Cerebellar nuclear complex (tissue), 1 donor: ENCODE measurements at regions not wholly inside any gene's neighbourhood (a gene's known extent, or its start where the extent isn't known, plus 50 kb on each side); places are given as distances from the start of the nearest gene placed in this dataset.

Experiments used
- DNase-seq, 2 experiments: peaks; one replicate each; lab custom pipeline; 2025; lab: John Stamatoyannopoulos, UW

DNA sequence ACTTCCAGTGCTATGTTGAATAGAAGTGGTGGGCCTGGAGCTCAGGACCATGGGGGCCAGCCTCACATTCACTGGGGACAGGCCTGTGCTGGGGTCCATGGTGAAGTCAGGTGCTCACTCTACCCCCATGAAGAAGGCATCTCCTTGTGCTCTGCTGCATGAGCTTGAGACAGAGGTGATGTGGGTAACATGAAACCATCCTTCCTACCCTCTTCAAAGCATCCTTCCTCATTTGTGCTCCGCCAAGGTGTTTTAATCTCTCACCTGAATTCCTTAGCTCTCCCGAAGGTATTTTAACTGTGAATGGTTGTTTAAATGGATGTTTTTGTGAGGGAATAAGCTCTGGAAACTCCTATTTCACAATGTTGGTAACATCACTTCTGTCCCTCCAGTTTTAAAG, 209.6 kb upstream of the PCSK2 start:
- DNase-seq, result no peak

DNA sequence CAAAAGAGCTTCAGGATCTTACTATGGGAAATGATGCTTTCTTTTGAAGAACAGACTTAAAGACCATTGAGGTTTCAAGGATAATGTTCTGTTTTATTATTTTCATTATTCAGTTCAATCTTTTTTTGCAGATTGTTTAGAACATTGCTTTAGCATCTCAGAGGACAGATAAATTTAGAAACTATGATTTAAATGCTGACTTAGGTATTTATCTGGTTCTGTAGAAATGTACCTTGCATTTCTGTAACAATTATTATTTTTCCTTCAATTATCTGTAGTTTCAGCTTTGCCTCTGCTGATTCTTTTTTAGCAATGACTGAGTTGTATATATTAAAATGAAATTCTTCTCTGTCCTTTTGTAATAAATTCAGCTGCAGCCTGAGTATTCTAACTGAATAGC, 205.4 kb upstream of the PCSK2 start:
- no peak for DNase-seq

DNA sequence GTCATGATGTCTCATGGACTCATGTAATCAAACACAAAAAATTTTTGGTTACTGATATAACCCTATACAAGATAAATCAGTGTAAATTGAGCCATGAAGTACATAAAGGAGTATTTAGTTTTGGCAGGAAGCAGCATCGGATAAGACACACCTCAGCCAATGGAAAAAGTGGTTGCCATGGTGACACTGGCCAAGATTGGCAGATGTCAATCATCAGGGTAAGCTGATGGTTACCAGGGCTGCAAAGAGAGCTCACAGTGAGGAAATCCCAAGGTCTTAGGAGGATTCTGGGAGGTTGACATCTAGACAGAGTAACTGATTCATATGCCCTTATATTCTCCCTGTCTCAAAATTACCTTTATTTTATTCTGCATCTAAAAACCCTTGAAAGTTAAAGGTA, 203.8 kb upstream of the PCSK2 start:
- no peak for DNase-seq

DNA sequence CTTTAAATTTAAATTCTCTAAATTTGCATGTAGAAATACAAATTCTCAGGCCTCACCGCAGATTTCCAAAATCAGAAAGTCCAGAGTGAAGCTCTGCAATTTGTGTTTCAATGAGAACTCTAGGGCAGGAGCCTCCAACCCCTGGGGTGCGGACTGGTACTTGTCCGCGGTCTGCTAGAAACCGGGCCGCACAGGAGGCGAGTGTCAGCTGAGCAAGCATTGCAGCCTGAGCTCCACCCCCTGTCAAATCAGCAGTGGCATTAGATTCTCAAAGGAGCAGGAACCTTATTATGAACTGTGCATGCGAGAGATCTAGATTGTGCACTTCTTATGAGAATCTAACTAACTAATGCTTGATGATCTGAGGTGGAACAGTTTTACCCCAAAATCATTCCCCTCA, 203.0 kb upstream of the PCSK2 start:
- DNase-seq, result no peak

DNA sequence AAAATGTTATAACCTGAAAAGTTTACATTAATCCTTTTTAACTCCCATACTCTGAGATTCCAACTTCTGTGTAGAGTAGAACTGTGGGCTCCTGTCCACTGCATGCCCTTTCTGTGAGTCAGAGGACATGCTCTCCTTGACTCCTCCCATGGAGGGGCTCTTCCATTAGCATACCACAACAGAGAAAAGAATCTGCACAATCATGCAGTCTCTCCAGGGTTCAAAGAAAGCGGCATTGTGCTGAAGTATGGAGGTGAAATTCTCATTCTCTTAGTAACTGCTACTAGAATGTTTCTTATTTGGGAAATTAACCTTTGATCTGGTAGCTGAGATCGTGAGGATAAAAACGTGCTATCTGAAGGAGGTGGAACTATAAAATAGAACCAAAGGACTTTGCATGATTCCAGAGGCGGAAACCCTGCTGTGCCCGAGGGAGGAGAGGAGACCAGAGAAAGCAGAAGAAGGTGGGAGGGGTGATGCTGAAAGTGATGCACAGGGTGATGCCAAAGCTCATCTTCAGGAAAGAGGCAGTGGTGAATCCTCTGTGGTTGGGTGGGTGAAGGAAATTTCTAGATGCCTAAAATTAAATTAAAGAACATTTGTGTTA, 202.2 kb upstream of the PCSK2 start:
- DNase-seq, result no peak

DNA sequence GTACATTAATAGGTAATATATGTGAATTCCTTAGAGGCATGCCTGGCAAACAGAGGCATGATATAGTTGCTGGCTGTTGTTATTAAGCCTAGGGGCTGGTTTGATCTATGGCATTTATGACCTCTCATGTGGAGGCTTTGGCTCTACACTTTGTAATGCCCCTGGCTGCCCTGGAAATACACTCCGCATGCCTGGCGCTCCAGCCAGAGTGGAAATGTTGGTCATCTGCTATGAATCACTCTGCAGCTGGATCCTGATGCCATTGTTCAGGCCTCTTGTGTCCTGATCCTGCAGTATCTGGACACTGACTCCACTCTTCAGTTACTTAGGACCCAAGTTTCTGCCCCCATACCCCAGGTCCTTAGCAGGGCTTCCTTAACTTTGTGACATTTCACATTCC, 200.5 kb upstream of the PCSK2 start:
- no peak for DNase-seq

DNA sequence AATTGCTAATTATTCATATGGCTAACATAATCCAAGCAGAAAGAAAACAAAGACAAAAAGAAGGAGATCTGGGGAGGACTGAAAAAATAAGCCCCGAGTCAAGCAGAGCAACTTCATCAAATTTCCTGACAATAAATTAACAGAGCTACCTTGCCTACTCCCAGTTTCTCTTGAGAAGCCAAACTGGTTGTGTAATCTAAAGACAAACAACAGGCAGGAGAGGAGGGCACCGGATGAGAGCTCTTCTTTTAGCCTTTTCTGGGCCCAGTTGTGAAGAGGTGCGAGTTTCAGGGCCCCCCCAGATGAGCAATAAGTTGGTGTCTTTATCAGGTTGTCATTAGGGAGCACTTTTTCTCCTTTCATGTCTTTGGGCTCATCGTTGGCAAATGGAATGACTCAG, 197.1 kb upstream of the PCSK2 start:
- no peak for DNase-seq

DNA sequence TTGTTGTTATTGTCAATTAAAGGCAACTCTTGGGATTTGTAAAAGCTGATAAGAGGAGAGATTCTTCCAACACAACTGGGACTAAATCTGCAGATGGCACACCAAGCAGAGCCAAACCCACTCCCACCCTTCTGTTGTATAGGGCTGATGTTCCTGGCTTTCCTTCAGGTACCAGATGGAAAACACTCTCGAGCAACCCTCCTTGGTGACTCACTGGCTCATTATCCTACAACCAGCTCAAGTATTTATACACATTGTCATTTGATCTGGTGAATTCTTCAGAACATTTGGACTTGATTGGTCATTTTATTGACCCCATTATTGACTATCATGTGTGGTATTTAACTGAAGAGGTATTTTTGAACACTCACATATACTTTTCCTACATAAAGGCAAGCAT, 190.3 kb upstream of the PCSK2 start:
- no peak for DNase-seq

DNA sequence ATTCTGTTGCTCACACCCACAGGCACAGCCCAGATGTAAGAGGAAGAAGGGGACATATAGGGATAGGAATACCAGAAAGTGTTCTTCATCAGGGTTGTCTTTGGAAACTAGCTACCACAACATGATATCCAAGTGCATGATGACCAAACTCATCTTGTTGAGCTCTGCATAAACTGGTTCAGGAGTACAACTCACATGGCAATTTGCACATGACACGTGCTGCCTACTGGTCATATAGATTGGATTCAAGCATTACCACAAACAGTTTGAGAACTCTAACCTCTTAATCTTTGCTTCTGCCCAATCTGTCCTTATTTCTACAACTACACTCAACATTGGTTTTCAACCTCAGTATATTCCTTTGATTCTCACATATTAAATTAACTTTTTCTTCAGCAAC, 184.7 kb upstream of the PCSK2 start:
- DNase-seq, result no peak

DNA sequence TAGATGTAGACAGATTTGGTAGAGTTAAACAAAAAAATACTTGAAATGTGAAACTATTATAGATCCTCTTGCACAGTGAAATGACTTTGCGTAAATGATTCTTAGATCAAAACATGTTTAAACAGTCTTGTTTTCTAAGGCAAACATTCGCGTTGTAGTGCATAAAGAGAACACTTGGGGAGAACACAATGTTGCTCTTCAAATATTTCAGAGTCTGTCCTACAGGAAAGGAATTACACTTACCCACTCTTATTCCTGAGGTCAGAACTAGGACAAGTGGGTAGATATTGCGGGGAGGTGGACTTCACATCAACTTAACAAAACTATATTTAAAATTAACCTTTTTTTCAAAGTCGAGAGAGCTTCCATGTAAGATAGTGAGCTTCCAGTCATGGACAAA, 183.5 kb upstream of the PCSK2 start:
- no peak for DNase-seq

DNA sequence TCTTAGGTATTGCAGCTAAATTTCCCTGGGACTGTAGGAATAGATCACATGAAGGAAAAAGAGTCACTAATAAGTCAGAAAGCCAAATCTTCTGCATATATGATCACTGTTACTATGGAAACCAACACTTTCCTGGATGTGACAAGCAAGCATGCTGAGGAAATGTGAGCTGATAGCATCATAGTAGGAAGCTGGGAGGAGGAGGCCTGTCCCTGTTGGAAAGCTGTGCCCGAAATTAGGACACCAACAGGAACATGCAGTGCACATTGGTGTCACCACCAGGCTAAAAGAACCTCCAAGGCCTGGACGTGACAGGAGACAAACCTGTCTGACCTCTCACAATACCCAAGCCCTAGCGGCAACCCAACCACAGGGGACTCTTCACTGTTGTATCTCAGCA, 181.9 kb upstream of the PCSK2 start:
- no peak for DNase-seq

DNA sequence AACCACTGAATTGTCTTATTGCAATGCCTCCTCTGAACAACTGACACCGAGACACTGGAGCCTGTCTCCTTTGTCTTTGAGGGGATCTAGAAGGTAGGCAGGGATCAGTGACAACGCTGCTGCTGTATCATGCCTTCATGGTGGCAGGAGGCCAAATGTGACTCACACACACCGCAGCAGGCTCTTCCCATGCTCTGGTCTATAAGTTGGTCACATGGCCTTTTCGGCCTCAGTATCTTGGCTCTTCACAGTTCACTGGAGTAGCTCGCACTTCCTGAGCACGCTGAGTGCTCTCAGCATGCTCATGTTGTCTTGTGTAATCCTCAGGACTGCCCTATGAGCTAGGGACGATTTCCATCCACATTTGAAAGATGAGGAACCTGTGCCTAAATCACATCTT, 167.4 kb upstream of the PCSK2 start:
- no peak for DNase-seq

DNA sequence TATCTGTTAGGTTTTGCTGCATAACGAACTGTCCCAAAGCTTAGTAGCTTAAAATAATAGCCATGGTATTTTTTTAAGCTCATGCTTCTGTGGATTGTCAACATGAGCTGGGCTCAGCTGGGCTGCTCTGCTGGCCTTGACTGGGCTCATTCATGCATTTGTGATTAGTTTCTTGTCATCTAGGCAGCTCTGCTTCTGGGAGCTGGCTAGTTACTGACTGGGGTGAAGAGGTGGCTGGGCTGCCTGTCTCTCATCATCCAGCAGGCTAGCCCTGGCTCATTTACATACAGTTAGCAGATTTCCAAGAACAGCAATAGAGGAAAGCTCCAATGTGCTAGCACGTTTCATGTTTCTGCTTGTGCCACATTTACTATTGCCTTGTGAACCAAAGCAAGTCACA, 165.1 kb upstream of the PCSK2 start:
- no peak for DNase-seq

DNA sequence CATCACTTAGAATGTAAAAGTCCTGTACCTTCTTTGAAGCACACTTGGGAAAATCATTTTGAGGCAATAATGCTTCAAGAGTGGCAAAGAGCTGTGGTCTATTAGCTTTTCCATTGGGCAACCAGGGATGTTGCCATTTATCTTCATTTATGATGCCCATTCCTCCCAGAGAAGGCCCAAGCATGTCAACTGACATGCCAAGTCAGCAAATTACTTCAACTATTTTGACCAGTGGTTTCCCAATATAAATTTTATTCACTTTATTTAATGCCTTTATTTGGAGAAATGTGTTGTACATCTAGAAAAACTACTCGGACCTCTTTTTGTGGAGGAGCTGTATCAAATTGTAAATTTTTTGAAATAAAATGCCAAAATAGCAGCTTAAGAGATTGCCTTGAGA, 164.1 kb upstream of the PCSK2 start:
- DNase-seq, result no peak

DNA sequence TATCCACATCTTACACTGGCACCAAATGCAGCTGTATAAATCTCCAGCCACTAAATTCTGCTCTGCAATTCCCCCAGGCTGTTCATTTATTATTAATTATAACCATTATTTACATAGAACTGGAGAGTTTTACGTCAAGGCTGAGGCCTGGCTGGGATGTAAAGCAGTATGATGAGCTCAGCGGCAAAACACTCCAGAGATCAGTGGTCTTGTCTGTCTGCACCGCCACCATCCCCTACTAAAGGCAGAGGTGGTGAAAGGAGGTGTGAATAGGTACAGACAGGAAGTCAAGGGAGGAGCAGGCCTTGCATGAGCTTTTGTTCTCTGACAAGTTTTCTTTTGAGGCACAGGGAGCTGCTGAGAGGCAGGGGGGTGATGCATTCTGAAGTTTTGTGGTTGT, 159.9 kb upstream of the PCSK2 start:
- no peak for DNase-seq

DNA sequence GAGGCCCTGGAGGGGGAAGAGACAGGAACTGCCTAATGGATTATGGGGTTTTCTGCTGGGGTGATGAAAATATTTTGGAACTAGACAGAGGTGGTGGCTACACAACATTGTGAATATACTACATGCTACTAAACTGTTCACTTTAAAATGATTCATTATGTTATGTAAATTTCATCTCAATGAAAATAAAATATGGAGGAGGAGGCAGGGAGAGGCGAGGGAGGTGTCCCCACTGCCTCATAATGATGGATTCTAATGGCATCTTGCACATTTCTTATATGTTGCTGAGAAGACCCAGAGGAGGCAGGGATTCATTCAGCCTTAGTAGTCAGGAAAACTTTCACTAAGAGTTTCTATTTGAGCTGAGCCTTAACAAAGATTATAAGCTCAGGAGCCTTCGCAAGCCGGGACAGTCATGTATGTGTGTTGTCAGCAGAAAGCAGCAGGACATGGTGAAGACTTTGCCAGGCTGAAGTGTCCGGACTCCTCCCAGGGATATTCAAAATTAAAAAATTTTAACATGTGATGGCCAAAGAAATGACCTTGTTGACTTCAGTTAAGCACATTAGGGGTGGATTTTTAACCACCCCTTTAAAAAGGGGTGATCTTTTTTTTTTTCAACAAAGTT, 158.6 kb upstream of the PCSK2 start:
- DNase-seq, result no peak

DNA sequence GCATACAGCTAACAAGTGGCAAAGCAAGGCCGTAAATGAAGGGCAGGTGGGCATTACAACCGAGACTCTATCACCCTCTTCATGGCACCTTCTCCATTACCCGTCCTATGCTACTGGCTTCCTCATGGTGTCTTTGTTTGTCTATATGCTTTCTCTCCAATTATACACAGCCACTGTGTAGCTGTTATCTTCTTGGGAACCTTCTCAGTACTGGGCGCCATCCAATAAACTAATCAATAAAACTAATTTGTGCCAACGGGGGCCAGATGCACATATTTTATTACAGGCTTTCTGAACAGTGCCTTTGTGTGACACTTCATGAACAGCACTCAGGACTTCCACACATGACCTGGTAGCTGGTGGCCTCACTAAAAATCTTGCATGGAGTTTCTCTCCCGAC, 149.8 kb upstream of the PCSK2 start:
- DNase-seq, result no peak

DNA sequence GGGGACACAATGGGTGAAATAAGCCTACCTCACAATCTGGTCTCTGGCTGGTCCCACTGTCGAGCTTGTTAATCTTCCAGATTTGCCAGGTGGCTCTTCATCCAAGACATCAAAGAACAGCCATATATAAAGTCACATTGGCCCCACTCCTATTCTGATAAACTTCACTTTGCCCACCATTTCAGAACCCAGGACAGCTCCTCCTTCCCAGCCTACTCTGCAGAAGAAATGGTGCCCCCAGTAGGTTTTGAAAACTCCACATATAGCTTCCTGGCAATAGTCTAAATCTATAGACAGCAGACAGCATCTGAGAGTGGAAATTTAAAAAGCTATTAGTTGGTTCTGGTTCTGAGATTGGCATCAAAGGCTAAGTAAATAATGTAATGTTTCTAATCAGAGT, 143.1 kb upstream of the PCSK2 start:
- no peak for DNase-seq

DNA sequence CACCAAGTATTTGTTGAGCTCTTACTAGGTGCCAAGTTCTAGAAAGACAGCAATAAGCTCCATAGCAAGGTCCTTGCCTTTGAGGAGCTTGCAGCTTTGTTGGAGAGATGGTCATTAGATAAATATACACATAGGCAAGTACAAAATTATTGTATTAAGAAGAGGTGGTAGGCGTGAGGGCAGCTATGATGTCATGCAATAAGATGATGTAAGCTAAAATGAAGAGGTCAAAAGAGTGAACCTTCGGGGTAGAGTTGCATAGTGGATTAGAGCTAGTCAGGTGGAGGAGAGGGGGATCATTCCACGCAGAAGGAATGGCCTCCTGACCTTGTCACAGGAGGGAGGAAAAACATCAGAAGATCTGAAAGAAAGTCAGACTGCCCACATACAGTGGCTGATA, 141.9 kb upstream of the PCSK2 start:
- DNase-seq, result no peak

DNA sequence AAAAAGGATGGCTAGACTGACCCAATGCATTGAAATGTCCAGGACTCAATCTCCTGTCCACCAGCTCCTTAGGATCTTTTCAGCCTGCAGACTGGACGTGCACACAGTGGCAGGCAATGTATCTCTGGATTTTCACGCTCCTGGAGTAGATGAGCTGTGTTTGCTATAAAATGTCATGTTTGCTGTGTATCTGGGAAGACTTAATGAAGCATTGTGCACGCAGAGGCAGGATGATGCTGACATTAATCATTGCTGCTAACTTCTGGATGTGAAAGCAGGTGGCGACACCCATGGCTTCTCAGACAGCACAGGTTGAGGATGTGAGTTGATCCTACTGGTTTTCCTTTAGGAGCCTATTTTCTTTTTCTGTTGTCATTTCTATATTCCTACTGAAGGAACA, 133.1 kb upstream of the PCSK2 start:
- no peak for DNase-seq

DNA sequence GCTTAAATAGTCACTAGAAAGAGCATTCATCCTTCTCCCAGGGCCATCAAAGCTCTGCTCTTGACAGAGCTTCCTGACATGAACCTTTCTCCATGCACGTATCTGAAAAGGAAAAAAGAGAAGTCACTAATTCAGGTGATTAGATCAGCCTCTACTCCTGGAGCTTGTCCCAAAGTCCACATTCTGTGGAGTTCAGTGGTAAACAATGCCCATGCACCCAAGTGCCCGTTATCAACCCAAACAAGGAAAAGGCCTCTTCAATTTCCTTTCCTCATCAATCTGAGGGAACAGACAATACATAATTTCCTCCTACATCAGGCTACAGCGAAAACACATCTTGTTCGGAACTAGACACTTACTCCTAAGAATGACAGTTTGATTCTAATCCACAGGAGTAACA, 129.2 kb upstream of the PCSK2 start:
- no peak for DNase-seq

DNA sequence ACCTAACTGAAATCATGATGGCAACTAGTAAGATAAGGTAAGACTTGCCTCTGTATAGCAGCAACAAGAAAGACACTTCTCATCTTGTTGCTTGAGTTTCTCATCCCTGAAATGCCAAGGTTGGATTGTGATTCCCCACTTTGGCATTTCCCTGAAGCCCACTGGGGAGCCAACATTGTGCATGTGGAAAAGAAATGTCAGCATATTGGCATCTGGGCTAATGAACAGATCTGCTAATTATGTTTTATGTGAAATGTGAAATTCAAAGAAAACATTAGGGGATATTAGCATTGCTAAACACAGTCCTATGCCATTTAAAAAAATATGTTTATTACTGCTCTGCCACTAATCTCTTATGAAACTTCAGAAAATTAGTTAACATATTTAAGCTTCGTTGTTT, 126.3 kb upstream of the PCSK2 start:
- DNase-seq, result no peak

DNA sequence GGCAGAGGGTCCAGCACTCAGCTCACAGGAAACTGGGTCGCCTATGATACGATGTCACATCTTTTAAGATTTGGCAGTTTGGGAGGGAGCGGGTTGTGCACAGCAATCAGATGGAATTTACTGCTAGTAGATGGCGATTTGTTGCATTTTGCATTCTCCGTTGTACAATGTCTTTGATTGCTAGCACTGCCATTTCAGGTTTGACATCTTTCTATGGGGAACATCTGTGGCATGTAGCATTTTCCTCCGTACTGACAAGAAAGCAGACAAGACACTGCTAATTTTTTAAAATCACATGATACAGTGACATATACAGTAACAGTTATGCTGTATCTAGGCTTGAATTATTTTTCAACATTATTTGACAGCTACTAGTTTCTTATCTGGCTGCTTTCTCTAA, 119.7 kb upstream of the PCSK2 start:
- DNase-seq, result no peak

DNA sequence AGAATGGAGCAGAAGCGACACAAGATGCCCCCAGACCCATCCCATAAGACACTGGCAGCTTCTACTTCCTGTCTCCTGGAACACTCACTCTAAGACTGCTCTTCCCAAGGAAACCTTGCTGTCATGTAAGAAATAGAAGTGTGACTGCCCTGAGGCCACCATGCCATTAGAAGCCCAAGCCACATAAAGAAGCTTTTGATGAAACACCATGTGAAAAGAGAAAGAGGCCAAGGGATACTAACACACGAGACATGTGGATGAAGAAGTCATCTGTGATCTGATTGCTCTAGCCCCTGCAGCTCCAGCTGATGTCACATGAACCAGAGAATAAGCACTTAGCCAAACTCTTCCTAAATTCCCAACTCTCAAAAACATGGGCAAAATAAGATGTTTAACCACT, 117.9 kb upstream of the PCSK2 start:
- no peak for DNase-seq

DNA sequence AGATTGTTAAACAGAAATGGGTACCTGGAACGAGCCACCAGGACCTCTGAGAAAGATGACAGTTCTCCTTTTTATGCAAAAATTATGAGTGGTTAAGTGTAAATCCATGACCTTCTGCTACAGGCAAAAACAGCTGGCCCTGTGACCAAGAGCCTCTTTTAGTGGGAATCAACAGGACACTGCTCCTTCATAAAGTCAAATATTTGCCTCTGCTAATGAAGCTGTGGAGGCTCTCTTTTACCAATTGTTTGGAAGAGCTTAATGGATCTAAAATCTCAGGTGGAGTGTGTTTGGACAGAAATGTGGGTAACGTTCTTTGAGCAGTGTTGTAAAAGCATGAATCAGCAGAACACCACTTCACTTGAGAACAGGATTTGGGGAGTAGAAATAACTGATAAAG, 117.5 kb upstream of the PCSK2 start:
- DNase-seq, result no peak
